HCT116 (cell line): ENCODE measurements at regions not wholly inside any gene's neighbourhood (a gene's known extent, or its start where the extent isn't known, plus 50 kb on each side); places are given as distances from the start of the nearest gene placed in this dataset.

Experiments
- ATAC-seq: fragments of 200-7000 bp; cut with Tn5 transposase; 2 replicates; pipeline ENCODE4 v1.9.1; 2020; ENCODE audit warnings: mild to moderate bottlenecking, moderate library complexity
- BruUV-seq: library from RNA; stranded (reverse); fragments of 400-500 nt; replicated peaks from 2 replicates; lab custom pipeline; 2021; lab: Mats Ljungman, UMichigan
- CTCF ChIA-PET: fragments of 300-600 bp; sonication (Branson Sonifier 250); formaldehyde crosslinking; loops from one replicate; lab custom pipeline; 2021; ENCODE audit warnings: antibody characterized with exemption; lab: Charles Lee
- POLR2A ChIA-PET: fragments of 300-600, 350-600 bp; sonication (Branson Sonifier 250); formaldehyde crosslinking; loops from one replicate; lab custom pipeline; 2021; ENCODE audit warnings: antibody characterized with exemption; lab: Charles Lee
- RAD21 ChIA-PET, 2 experiments: fragments of 300-600 bp; sonication (Branson Sonifier 250); formaldehyde crosslinking; loops; one replicate each; lab custom pipeline; 2023; ENCODE audit warnings: low total read pairs in 2 of 2; ENCODE audit not compliant: uncharacterized antibody in 2 of 2, unreplicated experiment in 2 of 2, low non-redundant PET in 1 of 2; lab: Charles Lee
- DNase-seq: peaks from one replicate; pipeline ENCODE4 v3.0.0-alpha.2; 2010; ENCODE audit warnings: low read depth, low spot score
- H2AFZ ChIP-seq: fragments of 200-600 bp; shearing (Covaris generic), sonication (generic); 2 replicates; pipeline ENCODE4 v1.6.1; 2017; ENCODE audit warnings: low read depth, mixed run types, mixed read lengths, antibody characterized with exemption, low read length; ENCODE audit not compliant: poor library complexity, severe bottlenecking
- H3K27ac ChIP-seq: 2 replicates; pipeline ENCODE4 v1.5.1; 2012; ENCODE audit warnings: low read depth, low read length
- H3K27me3 ChIP-seq: fragments of 200-600 bp; sonication (generic); 2 replicates; pipeline ENCODE4 v1.6.1; 2016; ENCODE audit warnings: mixed run types, low read length, mixed read lengths; ENCODE audit not compliant: insufficient read depth
- H3K36me3 ChIP-seq, 2 experiments: fragments of 200-500 bp in 1 of 2; fragments of 200-600 bp in 1 of 2; sonication (Bioruptor generic) in 1 of 2; sonication (generic) in 1 of 2; 2 replicates each; pipeline versions ENCODE4 v1.5.1 to v1.6.1; 2014 to 2016; ENCODE audit warnings: low read length in 2 of 2, inconsistent platforms in 1 of 2, mixed read lengths in 1 of 2, mixed run types in 1 of 2; ENCODE audit not compliant: insufficient read depth in 2 of 2, control insufficient read depth in 1 of 2
- H3K4me1 ChIP-seq, 2 experiments: fragments of 200-600 bp in 1 of 2; sonication (generic) in 1 of 2; 2 replicates each; pipeline versions ENCODE4 v1.5.1 to v1.6.1; 2012 to 2017; ENCODE audit warnings: low read length in 2 of 2, inconsistent platforms in 1 of 2, mild to moderate bottlenecking in 1 of 2, mixed read lengths in 1 of 2, mixed run types in 1 of 2, moderate library complexity in 1 of 2; ENCODE audit not compliant: insufficient read depth in 2 of 2, control insufficient read depth in 1 of 2
- H3K4me2 ChIP-seq: fragments of 200-600 bp; sonication (generic); 2 replicates; pipeline ENCODE4 v1.6.1; 2017; ENCODE audit warnings: mixed run types, low read length, mixed read lengths
- H3K4me3 ChIP-seq, 2 experiments: fragments of 200-600 bp in 1 of 2; sonication (generic) in 1 of 2; replicated peaks in 1 of 2; 2 replicates each; pipeline ENCODE4 v1.5.1; 2011 to 2016; ENCODE audit warnings: low read length in 2 of 2, control low read depth in 1 of 2, low read depth in 1 of 2, mild to moderate bottlenecking in 1 of 2, mixed read lengths in 1 of 2, mixed run types in 1 of 2
- H3K79me2 ChIP-seq: fragments of 200-600 bp; sonication (generic); 2 replicates; pipeline ENCODE4 v1.6.1; 2017; ENCODE audit warnings: mild to moderate bottlenecking, mixed run types, low read length, moderate library complexity, mixed read lengths; ENCODE audit not compliant: insufficient read depth
- H3K9ac ChIP-seq: fragments of 200-600 bp; sonication (generic); 2 replicates; pipeline ENCODE4 v1.6.1; 2016; ENCODE audit warnings: low read length, mixed read lengths
- H3K9me2 ChIP-seq: fragments of 200-600 bp; sonication (generic), shearing (Covaris generic); 2 replicates; pipeline ENCODE4 v1.6.1; 2017; ENCODE audit warnings: mixed run types, mild to moderate bottlenecking, moderate library complexity; ENCODE audit not compliant: insufficient read depth
- H3K9me3 ChIP-seq, 2 experiments: fragments of 200-500 bp in 1 of 2; fragments of 200-600 bp in 1 of 2; sonication (Bioruptor generic) in 1 of 2; sonication (generic) in 1 of 2; 2 replicates each; pipeline ENCODE4 v1.6.1; 2014 to 2017; ENCODE audit warnings: low read length in 2 of 2, mixed read lengths in 2 of 2, inconsistent platforms in 1 of 2, low read depth in 1 of 2, mild to moderate bottlenecking in 1 of 2, mixed run types in 1 of 2, moderate library complexity in 1 of 2; ENCODE audit not compliant: control insufficient read depth in 1 of 2, insufficient read depth in 1 of 2
- H4K20me1 ChIP-seq: fragments of 200-600 bp; sonication (generic), shearing (Covaris generic); 2 replicates; pipeline ENCODE4 v1.6.1; 2017; ENCODE audit warnings: mixed run types, mild to moderate bottlenecking, moderate library complexity; ENCODE audit not compliant: insufficient read depth
- ATF3 ChIP-seq: IDR thresholded peaks from 2 replicates; pipeline ENCODE4 v1.6.1; 2012
- CBX3 ChIP-seq: IDR thresholded peaks from 2 replicates; pipeline ENCODE4 v1.6.1; 2012; ENCODE audit warnings: low read depth
- CEBPB ChIP-seq: IDR thresholded peaks from 2 replicates; pipeline ENCODE4 v1.6.1; 2012; ENCODE audit warnings: low read depth
- EGR1 ChIP-seq: IDR thresholded peaks from 2 replicates; pipeline ENCODE4 v1.6.1; 2012; ENCODE audit warnings: low read depth
- ELF1 ChIP-seq: IDR thresholded peaks from 2 replicates; pipeline ENCODE4 v1.6.1; 2012; ENCODE audit warnings: low read depth, borderline replicate concordance
- EZH2 ChIP-seq: fragments of 200-600 bp; sonication (generic); IDR thresholded peaks from 2 replicates; pipeline ENCODE4 v1.6.1; 2017; ENCODE audit warnings: antibody characterized with exemption, mixed run types
- EZH2phosphoT487 ChIP-seq: fragments of 200-600 bp; IDR thresholded peaks from 2 replicates; pipeline ENCODE4 v1.6.1; 2018; ENCODE audit warnings: antibody characterized with exemption, borderline replicate concordance
- MAX ChIP-seq: IDR thresholded peaks from 2 replicates; pipeline ENCODE4 v1.6.1; 2012
- POLR2A ChIP-seq: IDR thresholded peaks from 2 replicates; pipeline ENCODE4 v1.7.0; 2011; ENCODE audit warnings: borderline replicate concordance; ENCODE audit not compliant: insufficient read depth, insufficient read length; ENCODE audit errors: extremely low read depth
- POLR2AphosphoS5 ChIP-seq: IDR thresholded peaks from 2 replicates; pipeline ENCODE4 v1.6.1; 2011; ENCODE audit warnings: mild to moderate bottlenecking, low read depth, low read length, moderate library complexity
- RAD21 ChIP-seq: IDR thresholded peaks from 2 replicates; pipeline ENCODE4 v1.6.1; 2012; ENCODE audit warnings: low read depth, mild to moderate bottlenecking
- SP1 ChIP-seq: IDR thresholded peaks from 2 replicates; pipeline ENCODE4 v1.6.1; 2012; ENCODE audit warnings: low read depth
- TCF7L2 ChIP-seq: IDR thresholded peaks from 2 replicates; pipeline ENCODE4 v1.7.0; 2011; ENCODE audit warnings: borderline replicate concordance, inconsistent platforms; ENCODE audit not compliant: insufficient read depth, insufficient read length; ENCODE audit errors: extremely low read depth
- YY1 ChIP-seq: IDR thresholded peaks from 2 replicates; pipeline ENCODE4 v1.6.1; 2011; ENCODE audit warnings: low read length, low read depth, moderate library complexity, mild to moderate bottlenecking; ENCODE audit not compliant: insufficient replicate concordance; ENCODE audit errors: extremely low read depth
- ZFX ChIP-seq: fragments of 450-650 bp; IDR thresholded peaks from 2 replicates; pipeline ENCODE4 v1.6.1; 2017
- ZNF274 ChIP-seq: fragments of 200-500 bp; sonication (Bioruptor generic); IDR thresholded peaks from 2 replicates; pipeline ENCODE4 v1.6.1; 2014; ENCODE audit warnings: mild to moderate bottlenecking, low read depth, low read length, inconsistent platforms
- intact Hi-C: fragments of 100-400 bp; cut with micrococcal nuclease; formaldehyde crosslinking; loops from 2 replicates; pipeline ENCODE4 v1.10.0; 2022

GRCh38 chr2:226176283-226176984 is 623.2 kb downstream of the IRS1 start:
- POLR2A ChIA-PET, result interaction anchor here (1.2 kb wide), 1 partner anchor 8 kb away, joined by 6 read pairs; no protein-coding TSS in a partner anchor
- H3K9me3 ChIP-seq, result no peaks in the 10 kb centered on the region
- peak overlapping the region; percentile 37 for H3K9ac ChIP-seq
- peaks cover 0 to 29% of the 10 kb centered on the region in 2 experiments; a peak in 2 of 4 replicates for H3K36me3 ChIP-seq
- CTCF ChIA-PET, result no interaction called here
- DNase-seq (no peak), ATAC-seq (no peak)
- peaks cover 56% of the 10 kb centered on the region for H3K79me2 ChIP-seq
- H2AFZ ChIP-seq, result no peak overlapping the region
- H3K4me3 ChIP-seq, result no peak overlapping the region
- H3K4me2 ChIP-seq, result no peak overlapping the region
- peaks cover 60 to 94% of the 10 kb centered on the region in 2 experiments for H3K4me1 ChIP-seq
- H4K20me1 ChIP-seq, result no peaks in the 10 kb centered on the region
- no peaks in the 10 kb centered on the region for H3K9me2 ChIP-seq
- H3K27ac ChIP-seq, result peak overlapping the region; percentile 95
- no peak for TF ChIP-seq YY1
- TF ChIP-seq MAX, result peak; percentile 44; the same call in 1 of the 2 replicates
- TF ChIP-seq POLR2A, result no peak
- no peak for TF ChIP-seq EGR1
- peak; percentile 63; the same call in 1 of the 2 replicates for TF ChIP-seq CBX3
- no peak for TF ChIP-seq RAD21
- TF ChIP-seq ZFX, result no peak
- no peaks in the 10 kb centered on the region for H3K27me3 ChIP-seq
- RAD21 ChIA-PET, result no interaction called here
- intact Hi-C loops, result no loop called here
- no TSS peak for BruUV-seq

GRCh38 chr2:226174390-226174789 is 625.2 kb downstream of the IRS1 start:
- ChIA-PET CTCF (no interaction called here), POLR2A (interaction anchor here (2.5 kb wide), 1 partner anchor 10 kb away, joined by 14 read pairs; no protein-coding TSS in a partner anchor), RAD21 (no interaction called here)
- ATAC-seq (no peak), DNase-seq (no peak)
- Histone ChIP-seq H2AFZ (no peak overlapping the region), H3K79me2 (peaks cover 38% of the 10 kb centered on the region), H4K20me1 (no peaks in the 10 kb centered on the region), H3K4me3 (no peak overlapping the region), H3K9me3 (no peaks in the 10 kb centered on the region), H3K27ac (peak overlapping the region; percentile 95), H3K4me2 (no peak overlapping the region), H3K9ac (peak overlapping the region; percentile 42; the same call in 1 of the 2 replicates), H3K36me3 (peaks cover 0 to 24% of the 10 kb centered on the region in 2 experiments; a peak in 2 of 4 replicates), H3K9me2 (no peaks in the 10 kb centered on the region), H3K4me1 (peaks cover 50 to 86% of the 10 kb centered on the region in 2 experiments), H3K27me3 (no peaks in the 10 kb centered on the region)
- intact Hi-C loops, result no loop called here
- no TSS peak for BruUV-seq
- TF ChIP-seq CEBPB (no peak), ATF3 (no peak), POLR2AphosphoS5 (no peak), EZH2 (no peak), RAD21 (no peak), EZH2phosphoT487 (no peak), POLR2A (no peak), MAX (no peak), SP1 (no peak), YY1 (no peak), TCF7L2 (no peak), ZNF274 (no peak), ZFX (no peak), CBX3 (no peak), ELF1 (no peak), EGR1 (no peak)
